OCI-M1 (cell line): ENCODE measurements at regions not wholly inside any gene's neighbourhood (a gene's known extent, or its start where the extent isn't known, plus 50 kb on each side); places are given as distances from the start of the nearest gene placed in this dataset.

ENCODE experiments used
- DNase-seq: peaks from one replicate; lab custom pipeline; 2025; lab: John Stamatoyannopoulos, UW

GRCh38 chr7:46233585-46234329, 312.7 kb upstream of the IGFBP3 start:
- no peak for DNase-seq

- DNase-seq = no peak
These were observed 309.9 kb upstream of the IGFBP3 start for GRCh38 chr7:46230990-46231305.

DNA sequence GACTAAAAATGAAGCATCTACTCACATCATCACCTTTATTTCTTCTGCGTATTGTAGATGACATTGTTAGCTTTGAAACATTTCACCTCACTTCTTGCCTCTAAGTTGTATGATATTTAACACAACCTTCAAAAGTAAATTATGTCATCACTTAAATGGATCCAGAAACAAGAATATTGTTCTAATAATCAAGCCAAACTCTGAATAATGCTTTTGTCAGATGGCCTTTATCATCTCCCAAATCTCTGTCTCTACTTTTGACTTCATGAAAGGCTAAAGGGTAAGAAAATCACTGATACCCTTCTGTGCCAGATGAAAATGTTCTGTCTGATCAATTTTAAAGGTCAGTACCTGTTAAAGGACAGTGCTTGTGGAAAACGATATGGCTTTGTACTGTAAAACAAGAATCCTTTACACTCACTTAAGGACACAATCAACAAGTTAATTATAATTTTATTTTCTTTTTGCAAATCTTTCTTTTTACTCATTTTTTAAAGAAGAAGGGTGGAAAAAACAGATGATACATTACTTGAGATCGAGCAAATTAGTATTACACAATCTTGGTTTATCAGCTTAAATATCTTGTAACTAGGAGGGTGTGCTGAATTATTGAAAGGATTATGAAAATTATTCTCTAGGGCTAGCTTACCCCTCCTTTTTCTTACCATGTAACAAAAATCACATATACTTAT, 309.4 kb upstream of the IGFBP3 start:
- no peak for DNase-seq

- no peak for DNase-seq
These were observed 308.3 kb upstream of the IGFBP3 start for GRCh38 chr7:46229409-46229808.

DNA sequence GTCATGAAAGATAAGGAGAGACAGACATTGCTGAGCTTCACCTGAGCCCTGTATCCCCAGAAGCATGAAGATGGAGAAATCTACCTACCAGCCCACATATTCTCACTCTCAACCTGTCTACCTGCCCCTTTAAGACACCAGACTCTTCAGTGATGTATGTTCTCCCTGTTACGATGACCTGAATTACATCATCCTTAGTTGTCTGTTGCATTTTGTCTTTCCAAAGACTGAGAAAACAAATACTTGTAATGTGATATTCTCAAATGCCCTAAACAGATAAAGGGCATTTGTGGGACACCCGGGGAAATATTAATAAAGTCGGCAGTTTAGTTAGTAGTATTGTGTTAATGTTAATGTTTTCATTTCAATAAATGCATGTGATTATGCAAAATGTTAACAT, 305.8 kb upstream of the IGFBP3 start:
- no peak for DNase-seq

- DNase-seq = no peak
These were observed 303.3 kb upstream of the IGFBP3 start for GRCh38 chr7:46224363-46224762.

- DNase-seq = no peak
These were observed 299.1 kb upstream of the IGFBP3 start for GRCh38 chr7:46220066-46220630.

DNA sequence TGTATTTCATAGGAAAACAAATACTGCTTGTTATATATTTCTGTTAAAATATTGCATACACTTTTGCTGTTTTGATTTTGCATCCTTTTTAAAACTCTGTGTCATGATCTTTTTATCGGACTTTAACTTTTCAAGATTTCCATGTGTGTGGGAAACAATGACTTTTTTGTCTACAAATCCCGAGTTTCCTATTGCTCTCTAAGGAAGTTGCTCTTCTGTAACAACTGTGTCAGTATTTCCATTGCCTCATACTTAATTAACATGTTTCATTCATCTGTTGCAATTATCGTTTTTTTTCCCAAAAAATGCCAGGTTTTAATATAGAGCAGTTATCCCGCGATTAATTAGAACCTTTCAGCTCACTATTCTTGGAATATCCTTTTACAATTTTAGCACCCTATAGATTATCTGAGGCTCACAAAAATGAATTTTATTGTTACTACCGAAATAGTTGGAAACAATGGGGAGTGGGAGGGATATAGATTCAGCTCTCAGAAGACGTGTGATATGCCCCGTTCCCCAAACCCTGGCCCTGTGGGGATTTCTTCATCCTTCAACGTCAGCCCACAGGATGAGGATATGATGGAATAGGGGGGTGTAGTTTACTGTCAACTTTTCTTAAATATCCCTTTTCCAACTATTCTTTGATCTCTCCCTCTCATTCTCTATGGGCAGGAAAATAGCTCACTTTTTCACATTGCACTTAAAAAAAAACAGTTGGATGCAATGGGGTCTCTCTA, 297.6 kb upstream of the IGFBP3 start:
- no peak for DNase-seq

DNA sequence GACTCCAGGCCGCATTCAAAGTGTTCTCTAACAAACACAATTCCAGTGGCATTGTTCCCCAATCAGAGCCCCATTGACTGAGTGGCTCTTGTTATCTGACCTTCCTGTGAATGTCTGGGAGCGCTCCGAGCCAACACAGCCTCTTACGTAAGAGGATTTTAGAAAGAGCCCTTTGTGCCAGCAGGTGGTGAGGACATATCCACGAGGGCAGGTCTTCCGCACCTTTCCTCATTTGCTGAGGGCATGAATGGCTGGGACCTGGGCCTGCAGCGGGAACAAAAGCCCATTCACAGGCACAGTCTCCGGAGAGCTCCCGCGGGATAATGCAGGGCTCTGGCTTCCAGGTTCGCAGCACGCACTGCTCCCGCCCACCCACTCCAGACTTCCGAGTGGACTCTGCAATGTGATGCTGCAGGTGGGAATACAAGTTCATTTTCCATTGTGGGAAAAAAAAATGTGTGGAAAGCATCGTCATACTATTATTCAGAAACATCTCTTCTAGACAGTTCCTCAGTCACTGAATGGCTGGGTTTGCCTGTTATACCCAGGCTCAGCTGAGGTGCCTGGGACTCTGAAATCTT, 295.0 kb upstream of the IGFBP3 start:
- no peak for DNase-seq

DNA sequence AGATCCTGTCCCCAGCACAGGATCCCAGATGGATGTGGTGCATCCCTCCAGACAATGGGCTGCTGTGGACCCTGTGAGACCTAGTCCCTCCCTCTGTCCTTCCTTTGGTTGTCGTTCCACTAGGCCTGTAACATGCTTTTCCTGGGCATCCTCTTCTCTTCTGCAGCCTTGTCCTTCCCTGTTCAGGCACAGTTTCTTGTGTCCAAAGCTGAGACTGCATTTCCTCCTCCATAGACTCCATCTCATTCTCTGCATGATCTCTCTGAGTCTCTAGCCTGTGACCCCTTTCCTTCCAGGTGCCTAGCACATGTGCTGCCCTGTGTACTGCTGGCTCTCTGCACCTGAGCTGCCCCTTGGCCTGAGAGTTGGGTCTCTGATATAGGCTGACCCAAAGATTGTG, 293.5 kb upstream of the IGFBP3 start:
- DNase-seq = no peak

- DNase-seq = no peak
These were observed 292.1 kb upstream of the IGFBP3 start for GRCh38 chr7:46213154-46213537.

- DNase-seq = no peak
These were observed 291.5 kb upstream of the IGFBP3 start for GRCh38 chr7:46212425-46213153.

DNA sequence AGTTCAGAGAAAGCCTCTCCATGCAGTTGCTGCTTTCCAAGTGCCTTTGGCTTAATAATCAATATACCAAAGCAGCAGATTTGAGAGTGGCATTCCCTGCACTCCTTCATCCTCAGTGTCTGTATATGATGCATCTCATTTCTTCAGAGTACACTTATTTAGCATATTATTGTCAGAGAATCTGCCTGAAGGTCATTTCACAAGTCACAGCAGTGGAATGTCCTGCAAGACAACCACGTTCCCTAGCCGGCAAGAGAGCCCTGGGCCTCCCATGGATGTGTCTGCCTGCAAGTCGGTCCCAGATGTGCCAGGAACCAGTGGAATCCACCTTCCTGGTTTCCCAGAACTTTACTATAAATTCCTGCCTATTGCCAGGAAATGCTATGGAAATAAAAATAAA, 289.4 kb upstream of the IGFBP3 start:
- DNase-seq = no peak

DNA sequence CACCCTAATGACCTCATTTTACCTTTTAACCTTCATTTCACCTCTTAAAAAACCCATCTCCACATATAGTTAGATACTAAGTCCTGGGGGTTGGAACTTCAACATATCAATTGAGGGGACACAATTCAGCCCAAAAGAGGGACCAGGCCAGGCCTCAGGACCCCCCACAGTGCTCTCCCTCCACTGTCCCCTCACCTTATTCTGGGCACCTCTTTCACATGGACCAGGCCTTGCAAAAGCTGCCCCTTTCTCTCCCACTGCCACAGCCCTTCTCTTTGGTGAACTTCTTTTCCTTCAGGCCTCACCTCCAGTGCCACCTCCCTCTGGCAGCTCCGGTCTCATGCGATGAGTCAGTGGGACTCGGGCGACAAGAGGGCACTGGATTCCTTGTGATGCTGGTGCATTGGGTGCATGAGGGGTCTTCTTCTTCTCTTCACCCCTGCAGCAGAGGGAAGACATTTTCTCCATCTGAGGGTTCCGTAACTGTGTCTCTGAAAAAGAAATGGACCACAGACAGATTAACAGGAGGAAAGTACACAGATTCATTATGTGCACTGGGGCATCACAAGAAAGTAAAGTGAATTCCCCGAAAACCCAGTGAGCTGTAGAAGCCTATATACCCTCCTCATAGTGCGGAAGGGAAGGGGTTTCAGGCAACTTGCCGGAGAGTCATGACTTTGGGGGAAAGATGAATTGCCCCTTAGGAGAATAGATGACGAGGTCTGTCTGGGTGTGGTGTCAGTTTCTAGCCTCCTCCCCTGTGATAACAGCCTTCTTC, 288.7 kb upstream of the IGFBP3 start:
- no peak for DNase-seq

- no peak for DNase-seq
These were observed 287.8 kb upstream of the IGFBP3 start for GRCh38 chr7:46208635-46209525.

DNA sequence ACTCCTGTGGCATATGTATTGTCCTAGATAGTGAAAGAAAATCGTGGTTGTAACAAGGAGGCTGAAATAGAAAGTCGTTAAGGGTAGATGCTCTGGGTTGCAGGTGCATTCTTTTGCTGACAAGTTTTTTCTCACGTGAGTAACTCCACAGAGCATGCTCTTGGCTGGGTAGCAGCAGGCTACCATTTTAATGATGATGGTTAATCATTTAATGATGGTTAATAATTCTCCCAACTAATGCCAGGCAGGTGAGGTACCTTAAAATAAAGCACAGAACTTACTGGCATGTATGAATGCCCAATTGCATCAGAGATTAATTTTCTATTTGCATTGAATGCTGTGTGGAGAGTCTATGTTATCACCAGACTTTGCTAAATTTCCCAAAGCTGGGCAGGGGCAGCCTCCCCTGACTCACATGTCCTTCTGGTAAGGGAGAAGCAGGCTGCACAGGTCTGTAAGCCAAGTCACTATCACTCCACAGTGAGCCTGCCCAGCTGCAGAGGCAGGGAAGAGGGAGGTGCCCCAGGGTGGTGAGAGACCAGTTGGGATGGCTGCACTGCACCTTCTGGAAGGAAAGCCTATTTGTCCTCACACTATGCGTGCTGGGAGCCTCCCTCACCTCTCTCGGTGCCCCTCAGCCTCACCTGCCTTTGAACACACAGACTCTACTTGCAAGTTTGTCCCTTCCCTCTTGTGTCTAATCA, 287.0 kb upstream of the IGFBP3 start:
- no peak for DNase-seq

- no peak for DNase-seq
These were observed 285.5 kb upstream of the IGFBP3 start for GRCh38 chr7:46206476-46207060.

GRCh38 chr7:46205478-46205877, 284.4 kb upstream of the IGFBP3 start:
- DNase-seq = no peak

GRCh38 chr7:46203926-46204325, 282.9 kb upstream of the IGFBP3 start:
- no peak for DNase-seq
